Nephron (organoid): ENCODE measurements at regions not wholly inside any gene's neighbourhood (a gene's known extent, or its start where the extent isn't known, plus 50 kb on each side); places are given as distances from the start of the nearest gene placed in this dataset.

Source experiments
- H3K27ac Mint-ChIP-seq, 3 experiments: 2 replicates each; pipeline ENCODE4 v1.8.0; 2020; ENCODE audit warnings: mixed read lengths in 3 of 3, mild to moderate bottlenecking in 2 of 3, moderate library complexity in 1 of 3
- H3K27me3 Mint-ChIP-seq: 2 replicates; pipeline ENCODE4 v1.8.0; 2021; ENCODE audit warnings: low read depth, mild to moderate bottlenecking, moderate library complexity, mixed read lengths
- H3K36me3 Mint-ChIP-seq: 2 replicates; pipeline ENCODE4 v1.8.0; 2020; ENCODE audit warnings: low read depth, mixed read lengths
- H3K4me1 Mint-ChIP-seq: 2 replicates; pipeline ENCODE4 v1.8.0; 2020; ENCODE audit warnings: mixed read lengths
- H3K4me3 Mint-ChIP-seq, 3 experiments: 2 replicates each; pipeline ENCODE4 v1.8.0; 2020; ENCODE audit warnings: mild to moderate bottlenecking in 3 of 3, mixed read lengths in 3 of 3, moderate library complexity in 2 of 3
- H3K9me3 Mint-ChIP-seq: 2 replicates; pipeline ENCODE4 v1.8.0; 2020; ENCODE audit warnings: mixed read lengths
- TF ChIP-seq, protein P1 (sequence below), 3 experiments: fragments of 200-600 bp; sonication (generic); IDR thresholded peaks; one replicate each; pipeline ENCODE4 v1.5.0; 2021; ENCODE audit warnings: antibody characterized with exemption in 3 of 3; ENCODE audit not compliant: unreplicated experiment in 3 of 3

DNA sequence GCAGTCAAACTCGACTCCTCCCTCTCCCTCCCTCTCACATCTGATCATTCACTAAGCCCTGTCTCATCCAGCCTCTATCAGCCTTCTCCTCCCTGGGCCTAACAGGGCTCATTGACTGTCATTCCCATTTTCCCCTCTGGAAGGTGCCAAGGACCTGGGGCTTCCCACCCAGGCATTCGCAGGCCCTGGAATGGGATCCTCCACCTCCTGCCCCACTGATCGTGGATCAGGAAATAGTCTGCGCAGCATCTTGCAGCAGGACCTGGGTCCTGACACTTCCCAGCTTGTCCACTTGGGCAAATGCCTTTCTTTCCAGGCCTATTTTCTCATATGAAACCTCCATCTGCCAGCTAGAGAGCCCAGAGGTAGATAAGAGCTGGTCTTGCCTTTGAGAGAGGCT lies 71.2 kb upstream of the ZC3H12A start:
- Mint-ChIP-seq H3K4me1 (no peaks in the 10 kb centered on the region), H3K9me3 (no peaks in the 10 kb centered on the region), H3K27me3 (peaks cover 44% of the 10 kb centered on the region), H3K4me3 (no peak overlapping the region), H3K27ac (no peak overlapping the region), H3K36me3 (no peaks in the 10 kb centered on the region)
- TF ChIP-seq, protein P1, sequence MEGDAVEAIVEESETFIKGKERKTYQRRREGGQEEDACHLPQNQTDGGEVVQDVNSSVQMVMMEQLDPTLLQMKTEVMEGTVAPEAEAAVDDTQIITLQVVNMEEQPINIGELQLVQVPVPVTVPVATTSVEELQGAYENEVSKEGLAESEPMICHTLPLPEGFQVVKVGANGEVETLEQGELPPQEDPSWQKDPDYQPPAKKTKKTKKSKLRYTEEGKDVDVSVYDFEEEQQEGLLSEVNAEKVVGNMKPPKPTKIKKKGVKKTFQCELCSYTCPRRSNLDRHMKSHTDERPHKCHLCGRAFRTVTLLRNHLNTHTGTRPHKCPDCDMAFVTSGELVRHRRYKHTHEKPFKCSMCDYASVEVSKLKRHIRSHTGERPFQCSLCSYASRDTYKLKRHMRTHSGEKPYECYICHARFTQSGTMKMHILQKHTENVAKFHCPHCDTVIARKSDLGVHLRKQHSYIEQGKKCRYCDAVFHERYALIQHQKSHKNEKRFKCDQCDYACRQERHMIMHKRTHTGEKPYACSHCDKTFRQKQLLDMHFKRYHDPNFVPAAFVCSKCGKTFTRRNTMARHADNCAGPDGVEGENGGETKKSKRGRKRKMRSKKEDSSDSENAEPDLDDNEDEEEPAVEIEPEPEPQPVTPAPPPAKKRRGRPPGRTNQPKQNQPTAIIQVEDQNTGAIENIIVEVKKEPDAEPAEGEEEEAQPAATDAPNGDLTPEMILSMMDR (IDR thresholded peaks at IDR 0.05; ENCODE audit: unreplicated experiment in 3 of 3): no peak

DNA sequence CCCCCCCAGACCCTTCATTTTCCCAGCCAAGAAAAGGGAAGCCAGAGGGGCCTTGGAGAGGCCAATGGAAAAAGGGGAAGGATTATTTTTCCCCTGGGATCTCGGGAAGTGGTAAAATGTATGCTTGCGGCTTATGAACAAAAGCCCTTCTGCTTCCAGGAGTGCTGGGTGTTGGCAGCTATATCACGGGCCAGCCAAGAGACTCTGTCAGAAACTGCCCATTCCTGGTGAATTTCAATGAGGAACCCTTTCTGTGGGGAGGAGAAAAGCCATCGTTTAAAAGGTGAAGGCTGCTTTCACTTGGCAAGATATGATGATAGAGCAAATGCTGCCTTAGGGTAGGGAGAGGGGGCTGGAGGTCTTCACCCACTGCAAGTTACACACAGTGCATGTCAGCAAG lies 69.7 kb upstream of the ZC3H12A start:
- H3K4me3 Mint-ChIP-seq: no peak overlapping the region
- peaks cover 41% of the 10 kb centered on the region for H3K27me3 Mint-ChIP-seq
- H3K4me1 Mint-ChIP-seq: no peaks in the 10 kb centered on the region
- H3K36me3 Mint-ChIP-seq: no peaks in the 10 kb centered on the region
- TF ChIP-seq, protein P1 (IDR thresholded peaks at IDR 0.05; ENCODE audit: unreplicated experiment in 3 of 3): no peak
- no peaks in the 10 kb centered on the region for H3K9me3 Mint-ChIP-seq
- H3K27ac Mint-ChIP-seq: no peak overlapping the region

DNA sequence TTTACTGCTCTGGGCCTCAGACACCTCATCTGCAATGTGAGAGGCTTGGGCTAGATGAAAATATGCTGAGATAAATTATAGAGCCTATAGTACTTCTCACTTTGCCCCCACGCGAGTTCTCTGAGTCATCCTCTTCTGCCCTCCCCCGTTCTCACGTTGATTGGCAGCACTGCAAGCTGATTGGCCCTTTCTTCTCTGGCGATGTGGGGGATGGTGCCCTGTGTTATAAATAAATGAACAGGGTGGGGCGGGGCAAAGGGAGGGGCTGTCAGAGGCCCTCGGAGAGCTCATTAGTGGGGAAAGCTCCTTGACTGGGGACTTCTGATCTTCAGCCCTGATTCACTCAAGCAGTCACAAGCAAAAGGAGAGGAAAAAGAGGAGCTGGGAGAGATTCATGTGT lies 64.3 kb upstream of the ZC3H12A start:
- H3K4me3 Mint-ChIP-seq: no peak overlapping the region
- TF ChIP-seq, protein P1 (IDR thresholded peaks at IDR 0.05; ENCODE audit: unreplicated experiment in 3 of 3): no peak
- H3K36me3 Mint-ChIP-seq: no peaks in the 10 kb centered on the region
- H3K4me1 Mint-ChIP-seq: no peaks in the 10 kb centered on the region
- no peak overlapping the region for H3K27ac Mint-ChIP-seq
- peaks cover 39% of the 10 kb centered on the region for H3K27me3 Mint-ChIP-seq
- H3K9me3 Mint-ChIP-seq: no peaks in the 10 kb centered on the region

DNA sequence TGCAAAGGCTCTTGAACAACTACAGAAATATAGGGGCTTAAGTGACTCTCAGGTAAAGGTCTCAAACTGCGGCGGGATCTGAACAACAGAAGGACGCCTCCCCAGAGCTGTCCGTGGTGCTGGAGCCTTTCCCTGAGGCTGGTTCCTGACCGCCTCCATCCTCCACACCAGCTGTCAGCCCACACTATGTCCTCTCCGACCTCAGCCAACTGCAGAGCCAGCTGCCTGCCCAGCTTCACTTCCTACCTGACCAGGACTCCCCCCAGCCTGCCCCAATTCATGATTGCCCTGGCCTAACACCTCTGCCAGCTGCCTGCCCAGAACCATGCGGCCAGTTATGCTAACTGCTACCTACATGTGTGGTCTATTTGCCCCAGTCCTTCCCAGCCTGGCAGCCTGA lies 63.6 kb upstream of the ZC3H12A start:
- H3K27me3 Mint-ChIP-seq: peaks cover 39% of the 10 kb centered on the region
- peaks cover 4% of the 10 kb centered on the region for H3K9me3 Mint-ChIP-seq
- H3K36me3 Mint-ChIP-seq: no peaks in the 10 kb centered on the region
- TF ChIP-seq, protein P1 (IDR thresholded peaks at IDR 0.05; ENCODE audit: unreplicated experiment in 3 of 3): no peak
- no peak overlapping the region for H3K4me3 Mint-ChIP-seq
- H3K27ac Mint-ChIP-seq: no peak overlapping the region
- no peaks in the 10 kb centered on the region for H3K4me1 Mint-ChIP-seq

DNA sequence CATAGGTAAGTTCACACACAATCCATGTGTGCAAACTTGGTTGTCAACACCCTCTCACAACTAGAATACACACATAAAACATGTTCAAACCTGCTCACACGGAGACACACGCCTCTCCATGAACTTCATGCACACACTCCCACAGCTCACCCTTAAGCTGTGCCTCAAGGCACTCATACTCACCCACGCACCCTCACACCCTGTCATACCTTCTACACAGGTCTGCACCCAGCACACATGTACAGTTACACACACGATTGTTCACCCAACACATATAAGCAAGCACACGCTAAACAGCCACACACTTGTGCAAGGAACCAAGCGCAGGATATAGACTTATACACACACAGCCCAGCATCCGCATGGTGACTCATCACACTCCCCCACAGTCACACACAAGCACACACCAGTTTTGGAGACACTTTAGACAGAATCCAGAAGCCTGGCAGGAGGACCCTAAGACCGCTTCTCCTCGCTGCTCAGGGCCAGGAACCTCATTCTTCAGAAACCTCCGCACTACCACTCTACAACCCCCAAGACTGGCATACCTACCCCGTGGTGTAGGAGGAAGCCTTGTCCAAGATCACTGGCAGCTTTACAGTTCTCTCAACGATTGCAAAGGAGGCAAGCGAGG lies 58.7 kb upstream of the ZC3H12A start:
- Mint-ChIP-seq H3K4me3 (no peak overlapping the region), H3K36me3 (no peaks in the 10 kb centered on the region), H3K9me3 (peaks cover 4% of the 10 kb centered on the region), H3K27ac (no peak overlapping the region), H3K27me3 (peaks cover 42% of the 10 kb centered on the region), H3K4me1 (no peaks in the 10 kb centered on the region)
- TF ChIP-seq, protein P1 (IDR thresholded peaks at IDR 0.05; ENCODE audit: unreplicated experiment in 3 of 3): no peak

DNA sequence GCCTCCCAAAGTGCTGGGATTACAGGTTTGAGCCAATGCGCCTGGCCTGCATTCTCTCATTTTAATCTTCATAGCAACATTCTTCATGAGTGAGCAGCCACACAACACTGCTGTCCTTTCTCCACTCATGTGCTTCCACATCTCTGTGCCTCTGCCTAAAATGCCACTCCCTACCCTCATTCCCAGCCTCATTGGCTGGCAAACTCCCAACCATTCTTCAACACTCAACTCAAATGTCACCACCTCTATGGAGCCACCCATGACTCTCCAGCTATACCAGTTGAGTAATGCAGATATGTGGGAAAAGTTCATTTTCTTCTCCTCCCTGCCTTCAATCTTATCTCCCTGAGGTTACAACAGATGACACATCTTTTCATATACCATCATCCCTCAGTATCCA lies 53.9 kb upstream of the ZC3H12A start:
- Mint-ChIP-seq H3K27ac (no peak overlapping the region), H3K4me3 (no peak overlapping the region), H3K36me3 (no peaks in the 10 kb centered on the region), H3K9me3 (peaks cover 4% of the 10 kb centered on the region), H3K4me1 (no peaks in the 10 kb centered on the region), H3K27me3 (peaks cover 43% of the 10 kb centered on the region)
- TF ChIP-seq, protein P1 (IDR thresholded peaks at IDR 0.05; ENCODE audit: unreplicated experiment in 3 of 3): no peak
